ENCODE measurements at regions not wholly inside any gene's neighbourhood (a gene's known extent, or its start where the extent isn't known, plus 50 kb on each side); places are given as distances from the start of the nearest gene placed in this dataset.
"Not testable (repeated sequence)": the region's sequence is repeated elsewhere in the genome, so short reads cannot be mapped to it uniquely, and the experiment has no call there.

GRCh38 chr11:23480736-23481135, 620.5 kb upstream of the CCDC179 start:
- H3K36me3 ChIP-seq: no peaks in the 10 kb centered on the region
- no peaks in the 10 kb centered on the region for H3K4me1 ChIP-seq
- no peaks in the 10 kb centered on the region for H3K27me3 ChIP-seq
- no peaks in the 10 kb centered on the region for H3K9me3 ChIP-seq
- DNase-seq (no peak), ATAC-seq (no peak)
- H3K4me3 ChIP-seq: no peak overlapping the region
- no peak overlapping the region for H3K27ac ChIP-seq
- intact Hi-C loops (cut with DNase I; ENCODE audit: low total_unique reads): no loop called here
- in situ Hi-C loops (cut with MboI; ENCODE audit: low sequenced_read_pairs in 4 of 4): no loop called here
- TF ChIP-seq CTCF (IDR thresholded peaks at IDR 0.05 in 4 of 5, conservative IDR thresholded peaks at IDR 0.05 in 1 of 5): no peak

- H3K4me3 ChIP-seq; H3K36me3 ChIP-seq; H3K9me3 ChIP-seq; H3K4me1 ChIP-seq; ATAC-seq; H3K27me3 ChIP-seq; in situ Hi-C loops (cut with MboI; ENCODE audit: low sequenced_read_pairs in 4 of 4); DNase-seq; intact Hi-C loops (cut with DNase I; ENCODE audit: low total_unique reads); H3K27ac ChIP-seq: not testable (repeated sequence)
Measured at GRCh38 chr11:23484146-23484545, 623.9 kb upstream of the CCDC179 start.

GRCh38 chr11:23484618-23485017, 624.3 kb upstream of the CCDC179 start:
- H3K27ac ChIP-seq; H3K4me1 ChIP-seq; H3K27me3 ChIP-seq; in situ Hi-C loops (cut with MboI; ENCODE audit: low sequenced_read_pairs in 4 of 4); H3K9me3 ChIP-seq; intact Hi-C loops (cut with DNase I; ENCODE audit: low total_unique reads); DNase-seq; ATAC-seq; H3K36me3 ChIP-seq; H3K4me3 ChIP-seq: not testable (repeated sequence)

GRCh38 chr11:23490557-23491235, 630.4 kb upstream of the CCDC179 start:
- intact Hi-C loops (cut with DNase I; ENCODE audit: low total_unique reads) (no loop called here), in situ Hi-C loops (cut with MboI; ENCODE audit: low sequenced_read_pairs in 4 of 4) (no loop called here)
- TF ChIP-seq POLR2A (IDR thresholded peaks at IDR 0.05) (no peak), CTCF (IDR thresholded peaks at IDR 0.05 in 4 of 5, conservative IDR thresholded peaks at IDR 0.05 in 1 of 5) (no peak)
- DNase-seq (no peak), ATAC-seq (no peak)
- Histone ChIP-seq H3K27ac (no peak overlapping the region), H3K36me3 (no peaks in the 10 kb centered on the region), H3K4me1 (no peaks in the 10 kb centered on the region), H3K27me3 (no peaks in the 10 kb centered on the region), H3K4me3 (no peak overlapping the region), H3K9me3 (no peaks in the 10 kb centered on the region)

GRCh38 chr11:23494981-23495380, 634.7 kb upstream of the CCDC179 start:
- no peaks in the 10 kb centered on the region for H3K4me1 ChIP-seq
- no peak overlapping the region for H3K4me3 ChIP-seq
- intact Hi-C loops (cut with DNase I; ENCODE audit: low total_unique reads) (no loop called here), in situ Hi-C loops (cut with MboI; ENCODE audit: low sequenced_read_pairs in 4 of 4) (no loop called here)
- ATAC-seq: no peak
- H3K9me3 ChIP-seq: no peaks in the 10 kb centered on the region
- no peak for DNase-seq
- no peak overlapping the region for H3K27ac ChIP-seq
- H3K36me3 ChIP-seq: no peaks in the 10 kb centered on the region
- no peak for TF ChIP-seq POLR2A (IDR thresholded peaks at IDR 0.05)
- no peak for TF ChIP-seq CTCF (IDR thresholded peaks at IDR 0.05 in 4 of 5, conservative IDR thresholded peaks at IDR 0.05 in 1 of 5)
- no peaks in the 10 kb centered on the region for H3K27me3 ChIP-seq

GRCh38 chr11:23496340-23496739, 636.1 kb upstream of the CCDC179 start:
- no peaks in the 10 kb centered on the region for H3K36me3 ChIP-seq
- intact Hi-C loops (cut with DNase I; ENCODE audit: low total_unique reads): no loop called here
- no peaks in the 10 kb centered on the region for H3K4me1 ChIP-seq
- H3K27ac ChIP-seq: no peak overlapping the region
- no peak overlapping the region for H3K4me3 ChIP-seq
- in situ Hi-C loops (cut with MboI; ENCODE audit: low sequenced_read_pairs in 4 of 4): no loop called here
- ATAC-seq (no peak), DNase-seq (no peak)
- no peaks in the 10 kb centered on the region for H3K27me3 ChIP-seq
- no peaks in the 10 kb centered on the region for H3K9me3 ChIP-seq
- TF ChIP-seq CTCF (IDR thresholded peaks at IDR 0.05 in 4 of 5, conservative IDR thresholded peaks at IDR 0.05 in 1 of 5): no peak
- TF ChIP-seq POLR2A (IDR thresholded peaks at IDR 0.05): no peak
